ENCODE measurements at regions not wholly inside any gene's neighbourhood (a gene's known extent, or its start where the extent isn't known, plus 50 kb on each side); places are given as distances from the start of the nearest gene placed in this dataset.
"Not testable (repeated sequence)": the region's sequence is repeated elsewhere in the genome, so short reads cannot be mapped to it uniquely, and the experiment has no call there.

GRCh38 chr5:162684145-162684544 is 616.6 kb downstream of the GABRG2 start:
- H3K4me3 Mint-ChIP-seq = no peak overlapping the region
- H3K9me3 Mint-ChIP-seq = peaks cover 4 to 10% of the 10 kb centered on the region in 2 donors
- H3K36me3 Mint-ChIP-seq (ENCODE audit: insufficient read depth in 2 of 2) = no peaks in the 10 kb centered on the region
- no peak overlapping the region for H3K27ac Mint-ChIP-seq
- DNase-seq (no peak), ATAC-seq (replicated peaks in 1 of 2) (no peak)
- H3K4me1 Mint-ChIP-seq (ENCODE audit: low read depth) = no peaks in the 10 kb centered on the region
- H3K27me3 Mint-ChIP-seq (ENCODE audit: low read depth) = no peaks in the 10 kb centered on the region

GRCh38 chr5:162685302-162685701 is 617.7 kb downstream of the GABRG2 start:
- no peak overlapping the region for H3K4me3 Mint-ChIP-seq

DNA sequence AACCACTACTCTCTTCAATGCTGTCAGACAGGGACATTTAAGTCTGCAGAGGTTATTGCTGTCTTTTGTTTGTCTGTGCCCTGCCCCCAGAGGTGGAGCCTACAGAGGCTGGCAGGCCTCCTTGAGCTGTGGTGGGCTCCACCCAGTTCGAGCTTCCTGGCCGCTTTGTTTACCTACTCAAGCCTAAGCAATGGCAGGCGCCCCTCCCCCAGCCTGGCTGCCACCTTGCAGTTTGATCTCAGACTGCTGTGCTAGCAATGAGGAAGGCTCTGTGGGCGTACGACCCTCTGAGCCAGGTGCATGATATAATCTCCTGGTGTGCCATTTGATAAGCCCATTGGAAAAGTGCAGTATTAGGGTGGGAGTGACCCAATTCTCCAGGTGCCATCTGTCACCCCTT is 628.7 kb downstream of the GABRG2 start:
- not testable (repeated sequence) for H3K27me3 Mint-ChIP-seq (ENCODE audit: low read depth); H3K36me3 Mint-ChIP-seq (ENCODE audit: insufficient read depth in 2 of 2); DNase-seq; H3K27ac Mint-ChIP-seq; ATAC-seq (replicated peaks in 1 of 2); H3K4me1 Mint-ChIP-seq (ENCODE audit: low read depth); H3K4me3 Mint-ChIP-seq
- H3K9me3 Mint-ChIP-seq = peaks cover 8 to 14% of the 10 kb centered on the region in 2 donors

More at GRCh38 chr5:162685302-162685701, 617.7 kb downstream of the GABRG2 start:
- no peak for ATAC-seq (replicated peaks in 1 of 2)
- no peak for DNase-seq
- H3K27ac Mint-ChIP-seq = no peak overlapping the region
- no peaks in the 10 kb centered on the region for H3K4me1 Mint-ChIP-seq (ENCODE audit: low read depth)
- H3K27me3 Mint-ChIP-seq (ENCODE audit: low read depth) = no peaks in the 10 kb centered on the region
- H3K9me3 Mint-ChIP-seq = peaks cover 4 to 10% of the 10 kb centered on the region in 2 donors
- no peaks in the 10 kb centered on the region for H3K36me3 Mint-ChIP-seq (ENCODE audit: insufficient read depth in 2 of 2)

DNA sequence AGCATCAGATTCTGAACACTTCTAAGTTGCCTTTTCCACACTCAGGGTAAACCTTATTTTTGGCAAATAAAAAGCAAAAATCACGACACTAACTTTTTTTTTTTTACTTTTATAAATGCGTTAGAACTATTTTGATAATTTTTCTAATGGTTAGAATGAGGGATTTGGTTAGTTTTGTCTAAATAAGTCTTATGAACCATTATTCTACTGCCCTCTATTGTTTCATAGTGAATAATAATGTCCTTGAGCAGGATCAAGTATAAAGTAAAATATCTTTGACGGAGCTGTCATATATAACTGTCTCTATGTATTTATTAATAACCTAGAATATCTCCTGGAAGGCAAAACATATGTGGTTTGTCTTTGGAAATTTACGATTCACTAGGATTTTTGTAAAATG is 631.8 kb downstream of the GABRG2 start:
- H3K36me3 Mint-ChIP-seq (ENCODE audit: insufficient read depth in 2 of 2) = peaks cover 2 to 4% of the 10 kb centered on the region in 2 donors

DNA sequence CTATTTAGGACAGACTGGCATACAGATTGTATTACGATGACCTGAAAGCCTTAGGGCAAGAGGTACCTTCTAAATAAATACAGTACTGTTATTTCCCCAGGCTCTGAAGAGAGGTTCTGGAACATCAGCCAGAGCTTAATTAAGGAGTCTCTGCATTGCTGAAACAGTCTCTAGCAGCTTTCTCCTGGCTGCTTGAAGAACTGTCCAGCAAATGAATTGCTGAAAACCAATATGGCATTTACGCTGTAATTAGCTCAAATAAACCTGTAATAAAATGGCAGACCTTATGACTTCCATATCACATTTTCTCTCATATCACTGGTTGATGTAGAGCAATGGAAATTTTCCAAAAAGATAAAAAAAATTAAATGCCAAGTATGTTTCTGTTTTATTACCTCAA is 636.3 kb downstream of the GABRG2 start:
- no peaks in the 10 kb centered on the region for H3K27me3 Mint-ChIP-seq (ENCODE audit: low read depth)
- H3K4me3 Mint-ChIP-seq = no peak overlapping the region
- H3K4me1 Mint-ChIP-seq (ENCODE audit: low read depth) = no peaks in the 10 kb centered on the region
- no peak overlapping the region for H3K27ac Mint-ChIP-seq
- no peak for DNase-seq
- H3K36me3 Mint-ChIP-seq (ENCODE audit: insufficient read depth in 2 of 2) = peaks cover 0 to 2% of the 10 kb centered on the region in 2 donors
- no peak for ATAC-seq (replicated peaks in 1 of 2)
- peaks cover 4 to 6% of the 10 kb centered on the region in 2 donors for H3K9me3 Mint-ChIP-seq

More for the DNA sequence above, 631.8 kb downstream of the GABRG2 start:
- Mint-ChIP-seq H3K4me1 (ENCODE audit: low read depth) (no peaks in the 10 kb centered on the region), H3K9me3 (peaks cover 10 to 11% of the 10 kb centered on the region in 2 donors), H3K27ac (no peak overlapping the region), H3K4me3 (no peak overlapping the region), H3K27me3 (ENCODE audit: low read depth) (no peaks in the 10 kb centered on the region)
- DNase-seq = no peak
- no peak for ATAC-seq (replicated peaks in 1 of 2)

- DNase-seq (no peak), ATAC-seq (replicated peaks in 1 of 2) (no peak)
- Mint-ChIP-seq H3K4me1 (ENCODE audit: low read depth) (no peaks in the 10 kb centered on the region), H3K36me3 (ENCODE audit: insufficient read depth in 2 of 2) (no peaks in the 10 kb centered on the region), H3K4me3 (no peak overlapping the region), H3K27ac (no peak overlapping the region), H3K27me3 (ENCODE audit: low read depth) (no peaks in the 10 kb centered on the region), H3K9me3 (peaks cover 0 to 3% of the 10 kb centered on the region in 2 donors)
Measured at GRCh38 chr5:162711244-162711643, 643.7 kb downstream of the GABRG2 start.

GRCh38 chr5:162719720-162720119 is 652.1 kb downstream of the GABRG2 start:
- ATAC-seq (replicated peaks in 1 of 2) (no peak), DNase-seq (no peak)
- H3K27ac Mint-ChIP-seq = no peak overlapping the region
- H3K4me1 Mint-ChIP-seq (ENCODE audit: low read depth) = no peaks in the 10 kb centered on the region
- peaks cover 0 to 2% of the 10 kb centered on the region in 2 donors for H3K36me3 Mint-ChIP-seq (ENCODE audit: insufficient read depth in 2 of 2)
- no peaks in the 10 kb centered on the region for H3K27me3 Mint-ChIP-seq (ENCODE audit: low read depth)
- no peak overlapping the region for H3K4me3 Mint-ChIP-seq
- peaks cover 5 to 7% of the 10 kb centered on the region in 2 donors for H3K9me3 Mint-ChIP-seq

GRCh38 chr5:162721125-162721524 is 653.6 kb downstream of the GABRG2 start:
- Mint-ChIP-seq H3K27ac (no peak overlapping the region), H3K9me3 (peaks cover 7 to 10% of the 10 kb centered on the region in 2 donors), H3K4me3 (no peak overlapping the region), H3K27me3 (ENCODE audit: low read depth) (no peaks in the 10 kb centered on the region), H3K4me1 (ENCODE audit: low read depth) (no peaks in the 10 kb centered on the region), H3K36me3 (ENCODE audit: insufficient read depth in 2 of 2) (peaks cover 0 to 2% of the 10 kb centered on the region in 2 donors)
- DNase-seq (no peak), ATAC-seq (replicated peaks in 1 of 2) (no peak)

DNA sequence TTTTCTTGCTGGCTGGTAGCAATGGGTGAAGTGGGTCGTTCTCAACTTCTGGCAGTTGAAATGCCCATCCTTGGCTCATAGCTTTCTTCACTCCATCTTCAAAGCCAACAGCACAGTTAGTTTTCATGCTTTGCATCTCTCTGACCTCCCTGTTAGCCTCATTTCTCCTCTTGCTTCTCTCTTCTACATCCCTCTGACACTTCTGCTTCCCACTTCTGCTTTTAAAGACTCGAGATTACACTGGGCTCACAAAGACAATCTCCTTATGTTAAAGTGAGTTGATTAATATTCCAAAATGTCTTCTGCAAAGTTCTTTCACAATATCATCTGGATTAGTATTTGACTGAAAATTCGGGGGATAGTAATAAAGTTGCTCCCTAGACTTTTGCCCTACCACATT is 684.8 kb upstream of the CCNG1 start:
- Mint-ChIP-seq H3K4me1 (ENCODE audit: low read depth) (no peaks in the 10 kb centered on the region), H3K4me3 (no peak overlapping the region), H3K36me3 (ENCODE audit: insufficient read depth in 2 of 2) (no peaks in the 10 kb centered on the region), H3K9me3 (peaks cover 6 to 8% of the 10 kb centered on the region in 2 donors), H3K27me3 (ENCODE audit: low read depth) (no peaks in the 10 kb centered on the region), H3K27ac (no peak overlapping the region)
- no peak for ATAC-seq (replicated peaks in 1 of 2)
- DNase-seq = no peak

DNA sequence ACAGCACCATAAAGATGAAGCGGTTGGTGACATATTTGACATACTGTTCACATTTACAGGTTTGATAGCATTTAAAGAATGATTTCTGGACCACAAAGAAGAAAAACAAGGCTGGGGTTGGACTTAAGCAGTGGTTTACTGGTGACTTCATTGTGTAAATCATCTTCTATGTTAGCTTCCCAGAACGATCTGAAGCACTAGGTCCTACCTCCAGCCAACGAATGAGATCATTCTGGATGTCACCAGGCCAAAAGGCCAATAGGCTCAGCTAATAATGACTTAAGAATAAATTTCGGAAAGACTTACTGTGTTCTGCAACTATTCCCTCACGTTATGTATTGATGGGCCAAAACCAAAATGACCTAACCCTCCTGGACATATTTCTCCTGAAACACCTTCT is 675.3 kb upstream of the CCNG1 start:
- Mint-ChIP-seq H3K27me3 (ENCODE audit: low read depth) (no peaks in the 10 kb centered on the region), H3K4me1 (ENCODE audit: low read depth) (no peaks in the 10 kb centered on the region), H3K4me3 (no peak overlapping the region), H3K36me3 (ENCODE audit: insufficient read depth in 2 of 2) (no peaks in the 10 kb centered on the region), H3K9me3 (peaks cover 2 to 6% of the 10 kb centered on the region in 2 donors), H3K27ac (no peak overlapping the region)
- no peak for ATAC-seq (replicated peaks in 1 of 2)
- DNase-seq = no peak

DNA sequence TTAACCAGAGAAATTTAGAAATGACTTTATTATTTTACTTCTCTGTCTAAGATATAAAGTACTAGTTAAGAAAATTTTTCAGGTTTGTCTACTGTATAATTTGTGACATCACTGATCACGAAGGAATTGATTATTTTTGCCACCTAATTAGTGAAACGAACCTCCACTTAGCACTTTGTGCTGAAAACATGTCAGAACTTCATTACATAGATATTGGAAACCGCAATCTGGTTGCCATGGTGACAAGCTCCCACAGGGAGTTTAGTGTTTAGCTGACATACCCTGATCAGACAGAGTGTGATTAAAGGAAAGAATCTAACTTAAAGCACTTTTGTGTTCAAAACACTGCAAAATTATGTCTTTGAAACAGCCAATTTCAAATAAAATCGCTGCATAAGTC is 668.4 kb upstream of the CCNG1 start:
- no peaks in the 10 kb centered on the region for H3K27me3 Mint-ChIP-seq (ENCODE audit: low read depth)
- no peak overlapping the region for H3K27ac Mint-ChIP-seq
- no peak for ATAC-seq (replicated peaks in 1 of 2)
- peaks cover 0 to 2% of the 10 kb centered on the region in 2 donors for H3K9me3 Mint-ChIP-seq
- H3K4me1 Mint-ChIP-seq (ENCODE audit: low read depth) = no peaks in the 10 kb centered on the region
- no peak overlapping the region for H3K4me3 Mint-ChIP-seq
- H3K36me3 Mint-ChIP-seq (ENCODE audit: insufficient read depth in 2 of 2) = no peaks in the 10 kb centered on the region
- no peak for DNase-seq

- no peaks in the 10 kb centered on the region for H3K4me1 Mint-ChIP-seq (ENCODE audit: low read depth)
- no peak overlapping the region for H3K4me3 Mint-ChIP-seq
- no peaks in the 10 kb centered on the region for H3K27me3 Mint-ChIP-seq (ENCODE audit: low read depth)
- no peaks in the 10 kb centered on the region for H3K36me3 Mint-ChIP-seq (ENCODE audit: insufficient read depth in 2 of 2)
- ATAC-seq (replicated peaks in 1 of 2) = no peak
- H3K9me3 Mint-ChIP-seq = peaks cover 6 to 8% of the 10 kb centered on the region in 2 donors
- DNase-seq = no peak
- H3K27ac Mint-ChIP-seq = no peak overlapping the region
Measured at GRCh38 chr5:162785673-162786072, 651.7 kb upstream of the CCNG1 start.

DNA sequence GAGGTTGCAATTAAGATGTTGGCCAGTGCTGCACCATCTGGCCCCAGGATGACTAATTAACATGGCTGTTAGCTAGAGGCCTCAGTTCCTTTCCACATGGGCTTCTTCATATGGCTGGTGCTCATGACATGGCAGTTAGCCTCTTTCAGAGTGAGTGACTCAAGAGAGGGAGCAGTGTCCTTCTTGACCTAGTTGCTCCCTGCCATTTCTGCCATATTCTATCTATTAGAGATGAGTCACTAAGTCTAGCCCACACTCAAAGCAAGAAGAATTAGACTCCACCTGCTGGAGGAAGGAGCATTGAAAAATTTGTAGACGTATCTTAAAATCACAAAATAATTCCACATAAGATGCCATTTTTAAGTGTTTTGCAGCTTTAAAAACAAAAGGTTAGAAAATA is 651.2 kb upstream of the CCNG1 start:
- peaks cover 6 to 8% of the 10 kb centered on the region in 2 donors for H3K9me3 Mint-ChIP-seq
- H3K27ac Mint-ChIP-seq = no peak overlapping the region
- H3K36me3 Mint-ChIP-seq (ENCODE audit: insufficient read depth in 2 of 2) = no peaks in the 10 kb centered on the region
- no peaks in the 10 kb centered on the region for H3K27me3 Mint-ChIP-seq (ENCODE audit: low read depth)
- H3K4me1 Mint-ChIP-seq (ENCODE audit: low read depth) = no peaks in the 10 kb centered on the region
- no peak for DNase-seq
- no peak for ATAC-seq (replicated peaks in 1 of 2)
- no peak overlapping the region for H3K4me3 Mint-ChIP-seq

DNA sequence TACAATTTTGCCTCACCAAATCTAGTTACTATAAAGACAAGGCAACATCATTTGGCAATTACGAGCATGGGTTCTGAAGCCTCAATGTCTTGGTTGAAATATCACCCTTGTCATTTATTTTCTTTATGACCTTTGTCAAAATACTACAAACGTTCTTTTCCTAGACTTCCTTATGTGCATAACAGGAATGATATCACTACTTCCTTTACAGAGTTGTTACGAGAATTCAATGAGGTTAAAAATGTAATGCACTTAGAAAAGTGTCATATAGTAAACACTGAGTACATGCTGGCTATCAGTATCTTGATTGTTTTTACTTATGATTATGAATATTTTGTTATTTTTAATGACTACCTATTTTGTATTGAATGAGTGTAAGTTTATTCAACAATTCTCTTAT is 640.9 kb upstream of the CCNG1 start:
- Mint-ChIP-seq H3K4me1 (ENCODE audit: low read depth) (no peaks in the 10 kb centered on the region), H3K27me3 (ENCODE audit: low read depth) (no peaks in the 10 kb centered on the region), H3K4me3 (no peak overlapping the region), H3K9me3 (peaks cover 3 to 4% of the 10 kb centered on the region in 2 donors), H3K36me3 (ENCODE audit: insufficient read depth in 2 of 2) (no peaks in the 10 kb centered on the region), H3K27ac (no peak overlapping the region)
- no peak for ATAC-seq (replicated peaks in 1 of 2)
- no peak for DNase-seq

All from activated T-cell treated with anti-CD3 and anti-CD28 coated beads, Interleukin-2, amount 50 U/mL, for 72 hours (primary cell).